NCI-H748 (cell line): ENCODE measurements at regions not wholly inside any gene's neighbourhood (a gene's known extent, or its start where the extent isn't known, plus 50 kb on each side); places are given as distances from the start of the nearest gene placed in this dataset.

Experiments used
- DNase-seq: peaks from one replicate; lab custom pipeline; 2025; ENCODE audit not compliant: unreplicated experiment; lab: John Stamatoyannopoulos, UW

DNA sequence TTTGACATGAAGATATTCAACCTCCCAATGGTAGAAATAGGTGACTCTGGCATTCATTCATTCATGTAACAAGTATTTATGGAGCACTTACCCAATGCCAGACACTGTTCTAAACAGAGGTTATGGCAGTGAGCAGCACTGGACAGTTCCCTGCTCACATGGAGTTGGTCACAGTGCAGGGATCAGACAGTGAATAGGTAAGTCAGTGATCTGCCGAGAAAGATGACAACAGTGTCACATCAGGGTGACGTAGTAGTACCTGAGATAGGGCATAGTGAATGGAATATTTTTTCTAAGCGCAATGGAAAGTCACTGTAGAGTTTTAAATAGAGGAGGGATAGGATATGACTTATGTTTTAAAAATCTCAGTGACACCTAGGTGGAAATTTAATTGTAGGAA lies 791.4 kb upstream of the RBFOX1 start:
- no peak for DNase-seq

DNA sequence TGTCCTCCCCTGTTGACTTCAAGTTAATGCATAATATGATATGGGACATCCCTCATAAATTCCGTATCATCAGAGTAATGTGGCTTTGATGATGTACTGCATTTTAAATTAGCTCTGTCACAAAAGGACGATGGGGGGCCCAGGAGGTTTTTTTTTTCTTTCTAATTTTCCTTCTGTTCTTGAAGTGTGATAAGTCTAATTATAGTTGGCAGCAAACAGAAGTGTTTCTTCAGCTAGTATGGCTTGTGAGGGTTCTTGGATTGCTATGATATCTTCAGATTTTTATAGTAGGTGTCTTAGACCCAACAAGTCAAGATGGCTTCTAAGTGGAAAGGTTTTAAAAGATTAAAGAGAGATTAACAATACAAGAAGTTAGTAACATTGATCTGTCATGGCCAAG lies 796.2 kb upstream of the RBFOX1 start:
- DNase-seq, result no peak

DNA sequence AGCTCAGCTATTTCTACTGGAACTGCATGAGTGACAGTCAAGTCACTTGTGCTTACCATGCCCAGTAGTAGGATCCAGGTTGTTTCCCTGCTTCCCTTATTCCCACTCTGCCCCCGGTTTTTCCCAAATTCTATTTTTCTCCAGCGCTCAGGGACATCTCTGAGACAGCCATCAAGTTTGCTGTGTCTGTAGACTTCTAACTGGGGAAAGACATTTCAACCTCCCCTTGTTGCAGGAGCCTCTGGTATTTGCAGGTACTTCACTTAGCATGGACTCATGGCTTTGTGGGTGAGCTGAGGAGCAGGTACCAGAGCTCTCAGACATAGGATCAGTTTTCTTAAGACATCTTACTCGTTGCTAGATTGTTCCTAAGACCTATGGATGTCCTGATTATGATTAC lies 801.6 kb upstream of the RBFOX1 start:
- no peak for DNase-seq

DNA sequence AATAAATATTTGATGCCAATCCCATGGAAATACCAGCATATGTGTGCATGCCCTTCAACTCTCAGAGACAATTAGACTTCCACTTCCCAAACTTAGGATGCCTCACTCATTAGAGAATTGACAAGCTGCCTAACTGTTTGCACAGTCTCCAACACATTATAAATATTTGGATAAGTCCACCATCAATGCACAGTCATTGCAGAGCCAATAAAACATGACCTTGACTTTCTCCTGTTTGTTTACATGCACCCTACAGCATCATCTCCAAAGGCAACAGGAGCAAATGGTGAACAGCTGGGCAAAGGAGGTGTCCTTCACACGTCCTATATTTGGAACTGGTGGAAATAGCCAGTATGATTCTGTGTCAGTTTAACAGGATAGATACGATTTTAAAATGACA lies 804.4 kb upstream of the RBFOX1 start:
- peak; percentile 93 for DNase-seq

DNA sequence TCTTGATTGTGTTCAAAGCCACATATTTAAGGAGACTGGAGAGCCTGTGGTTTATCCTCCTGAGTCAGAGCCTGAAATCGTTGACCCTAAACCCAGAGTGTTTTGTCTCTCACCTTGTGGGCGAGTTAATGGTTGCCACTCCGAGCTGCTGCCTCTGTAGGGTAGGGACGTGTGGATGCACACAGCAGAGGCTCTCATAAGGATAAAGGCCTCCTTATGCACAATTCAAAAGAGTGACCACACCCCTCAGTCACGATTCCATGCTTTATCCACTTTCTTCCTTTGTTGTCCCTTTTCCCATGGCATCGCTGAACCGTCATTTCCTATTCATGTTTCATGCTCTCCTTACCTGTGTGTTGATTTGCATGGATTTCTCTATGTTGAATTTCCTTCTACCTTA lies 805.0 kb upstream of the RBFOX1 start:
- peak; percentile 90 for DNase-seq

DNA sequence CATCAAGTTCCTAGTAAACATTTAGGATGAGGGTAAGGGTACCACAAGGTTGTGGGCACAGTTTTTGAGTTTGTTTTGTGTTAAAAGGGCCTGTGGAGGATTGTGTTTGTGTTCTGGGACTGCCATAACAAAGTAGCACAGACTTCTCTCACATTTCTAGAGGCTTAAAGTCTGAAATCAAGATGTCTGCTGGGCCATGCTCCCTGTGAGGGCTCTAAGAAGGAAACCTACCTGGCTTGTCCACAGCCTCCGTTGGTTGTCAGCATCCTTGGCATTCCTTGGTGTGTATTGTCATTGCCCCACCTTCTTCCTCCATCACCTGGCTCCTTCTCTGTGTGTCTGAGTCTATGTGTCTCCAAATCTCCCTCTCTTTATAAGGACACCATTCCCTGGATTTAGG lies 808.1 kb upstream of the RBFOX1 start:
- no peak for DNase-seq

DNA sequence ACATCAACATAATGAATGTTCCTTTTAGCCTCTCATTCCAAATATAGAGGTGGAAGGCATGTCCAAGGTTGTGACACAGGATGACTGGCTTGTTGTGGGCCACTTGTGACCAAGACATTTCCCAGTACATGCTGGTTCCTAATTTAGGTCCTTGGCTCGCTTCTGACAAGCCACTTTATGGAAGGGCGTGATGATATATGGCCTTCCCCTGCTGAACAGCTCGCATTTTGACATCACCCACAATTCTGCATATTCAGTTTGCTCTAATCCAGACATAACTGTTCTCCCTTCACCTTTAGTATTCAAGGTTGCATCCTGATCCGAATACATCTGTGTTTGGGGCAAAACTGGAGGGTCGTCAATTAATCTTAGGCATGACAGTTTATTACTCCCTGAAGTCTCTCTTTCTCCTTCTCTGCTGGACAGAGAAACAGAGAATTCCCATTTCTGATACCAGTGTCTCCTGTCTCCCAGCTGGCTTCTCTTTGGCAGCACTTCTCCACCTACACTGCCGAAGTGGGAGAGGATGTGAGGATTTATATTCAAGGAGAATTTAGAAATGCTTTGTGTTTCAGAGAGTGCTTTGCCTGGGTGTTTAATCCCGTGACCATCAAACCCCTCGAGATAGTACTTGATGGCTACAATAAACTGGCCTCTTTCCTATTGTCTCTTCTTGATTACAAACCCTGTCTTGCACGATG lies 815.5 kb upstream of the RBFOX1 start:
- DNase-seq, result no peak

DNA sequence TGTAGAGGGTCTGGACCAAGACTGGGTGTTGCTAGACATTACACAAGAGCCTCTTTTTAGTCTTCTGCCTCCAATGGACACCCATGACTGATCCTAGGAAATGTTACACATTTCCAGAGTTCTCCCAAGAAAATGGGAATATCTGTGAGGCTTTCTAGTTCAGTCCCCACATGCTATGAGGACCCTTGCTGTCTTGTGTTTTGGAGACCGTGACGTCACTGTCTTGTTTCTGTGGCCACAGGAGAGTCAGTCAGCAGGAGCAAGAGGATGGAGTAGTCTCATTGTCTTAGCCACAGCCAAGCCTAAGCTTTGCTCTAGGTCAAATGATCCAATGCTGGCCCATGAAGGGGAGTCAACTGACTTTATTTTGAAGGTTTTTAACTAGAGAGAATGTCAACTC lies 820.1 kb upstream of the RBFOX1 start:
- no peak for DNase-seq

DNA sequence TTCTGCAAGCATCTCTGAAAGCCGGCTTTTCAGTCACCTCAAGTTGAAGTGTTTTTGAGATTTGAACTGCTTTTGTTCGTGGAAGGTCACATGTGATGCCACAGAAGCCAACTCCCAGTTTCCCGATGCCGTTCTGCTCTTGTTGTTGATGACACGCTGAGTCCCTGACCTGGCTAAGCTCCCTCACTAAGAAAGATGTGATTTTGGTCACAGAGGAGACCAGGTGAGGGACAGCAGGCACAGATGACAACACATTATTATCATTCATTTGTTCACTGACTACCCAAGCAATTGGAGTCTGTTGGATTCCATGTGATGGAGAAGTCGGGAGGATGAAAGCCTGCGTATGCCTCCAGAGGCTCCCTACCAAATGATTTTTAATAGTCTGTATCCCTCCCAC lies 822.4 kb upstream of the RBFOX1 start:
- DNase-seq, result peak; percentile 30

DNA sequence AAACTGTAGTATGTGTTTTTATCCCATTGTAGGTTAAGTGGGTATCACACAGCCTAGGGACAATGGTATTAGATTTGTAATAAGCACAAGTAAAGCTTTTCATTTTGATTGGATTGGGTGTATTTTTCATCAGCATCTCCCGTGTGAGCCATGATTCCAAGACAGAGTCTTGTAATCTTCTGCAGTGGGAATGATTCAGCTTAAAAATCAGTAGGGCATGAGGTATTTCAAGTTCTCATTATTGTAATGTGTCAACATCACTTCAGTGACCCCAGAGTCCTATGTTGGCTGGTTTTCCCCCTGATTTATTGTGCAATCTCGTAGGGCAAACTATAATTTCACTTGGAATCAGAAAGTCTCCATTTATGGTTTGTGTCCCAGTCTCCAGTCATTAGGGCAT lies 833.2 kb upstream of the RBFOX1 start:
- no peak for DNase-seq

DNA sequence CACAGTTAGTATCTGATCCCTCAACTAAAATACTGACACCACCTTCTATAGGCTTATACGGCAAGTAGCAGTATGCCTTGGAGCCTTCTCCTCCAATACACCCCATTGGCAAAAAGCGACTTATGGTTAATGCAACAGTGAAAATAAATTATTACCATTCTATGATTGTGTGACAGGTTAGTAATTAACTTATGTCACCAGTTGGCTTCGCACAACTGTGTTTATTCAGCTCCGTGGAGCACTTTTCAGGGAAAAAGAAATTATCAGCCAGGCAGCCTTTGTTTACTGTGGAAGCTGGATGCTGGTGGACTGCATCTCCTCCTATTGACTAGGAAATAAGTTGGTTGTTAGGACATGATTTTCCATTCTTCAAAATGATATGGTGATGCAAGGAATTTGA lies 833.8 kb upstream of the RBFOX1 start:
- DNase-seq, result peak; percentile 74

DNA sequence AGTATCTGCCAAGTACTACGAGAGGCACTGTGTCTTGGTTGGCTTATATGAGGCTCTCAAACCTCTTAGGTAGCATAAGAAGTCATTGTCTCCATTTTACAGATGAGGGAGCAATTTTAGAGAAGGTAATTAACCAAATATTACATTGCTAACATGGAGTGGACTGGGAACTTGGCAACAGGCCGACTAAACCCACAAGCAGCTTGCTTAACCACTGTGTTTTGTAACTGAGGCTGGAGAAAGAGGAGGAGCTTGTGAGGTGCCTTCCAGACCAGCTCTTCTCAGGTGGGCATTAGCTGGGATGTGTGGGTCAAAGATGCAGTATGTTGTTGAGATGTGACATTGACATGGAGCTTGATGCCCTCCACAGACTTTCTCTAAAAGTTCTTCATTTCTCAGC lies 835.6 kb upstream of the RBFOX1 start:
- peak; percentile 31 for DNase-seq

DNA sequence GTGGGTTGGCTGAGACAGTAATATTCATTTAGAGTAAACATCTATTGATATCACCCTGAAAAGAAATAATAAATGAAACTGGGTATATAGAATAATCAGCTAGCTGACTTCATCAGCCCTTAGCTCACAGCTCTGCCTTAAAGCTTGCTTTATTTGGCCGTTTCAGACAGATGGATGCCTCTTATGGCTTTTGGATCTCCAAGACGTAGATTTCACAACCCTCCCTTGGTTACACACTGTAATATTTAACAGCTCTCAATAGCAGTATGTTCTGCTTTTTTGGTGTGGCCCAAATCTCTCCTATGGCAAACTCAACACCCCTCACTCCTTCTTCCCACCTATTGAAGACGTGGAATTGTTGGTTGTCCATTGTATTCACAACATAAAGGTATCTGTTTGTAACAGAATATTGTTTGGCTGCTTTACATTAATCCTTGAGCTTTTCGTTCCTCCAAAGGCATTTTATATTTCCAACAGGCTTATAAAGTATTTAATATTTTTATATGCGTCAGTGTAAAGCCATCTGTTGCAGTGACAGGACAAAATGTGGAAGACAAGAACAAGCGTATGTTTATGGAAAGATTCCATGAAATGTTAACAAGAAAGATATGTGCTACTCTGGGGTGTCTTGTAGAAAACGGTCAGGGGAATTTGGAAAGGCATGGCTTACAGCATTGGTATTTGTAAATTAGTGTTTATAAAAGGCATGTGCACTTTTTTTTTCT lies 837.0 kb upstream of the RBFOX1 start:
- DNase-seq, result no peak

DNA sequence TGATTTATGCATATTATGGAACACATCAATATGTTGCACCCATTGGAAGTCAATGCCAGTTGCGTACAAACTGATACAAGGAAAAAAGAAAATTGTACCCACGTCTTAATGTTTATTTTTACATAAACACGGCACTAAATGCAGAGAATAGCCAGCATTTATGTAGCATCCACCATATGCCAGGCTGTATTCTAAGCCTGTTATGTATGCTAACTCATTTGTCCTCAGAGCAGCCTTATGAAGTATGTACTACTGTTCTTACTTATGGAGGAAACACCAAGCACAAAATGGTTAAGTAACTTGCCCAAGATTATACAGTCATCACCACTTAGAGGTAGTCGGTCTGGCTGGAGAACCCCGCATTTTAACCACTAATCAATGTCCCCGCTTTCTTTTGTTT lies 837.9 kb upstream of the RBFOX1 start:
- DNase-seq, result no peak

DNA sequence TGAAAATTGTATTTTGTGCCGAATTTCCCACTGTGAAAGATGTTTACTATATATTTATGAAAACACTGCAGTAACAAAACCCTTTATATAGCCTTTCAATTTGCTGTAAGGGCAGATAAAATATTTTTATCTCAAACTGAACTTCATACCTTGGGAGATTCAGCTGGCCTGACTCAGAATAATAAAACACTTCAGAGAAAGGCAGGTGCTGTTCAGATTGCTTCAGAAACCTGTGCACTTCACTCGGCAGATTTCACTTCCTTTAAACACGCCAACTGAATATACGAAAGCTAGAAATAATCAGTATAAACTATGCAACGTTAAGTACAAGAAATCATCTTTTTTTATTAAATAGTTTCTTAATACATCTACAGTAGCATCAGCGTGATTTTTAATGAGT lies 839.1 kb upstream of the RBFOX1 start:
- peak; percentile 14 for DNase-seq

DNA sequence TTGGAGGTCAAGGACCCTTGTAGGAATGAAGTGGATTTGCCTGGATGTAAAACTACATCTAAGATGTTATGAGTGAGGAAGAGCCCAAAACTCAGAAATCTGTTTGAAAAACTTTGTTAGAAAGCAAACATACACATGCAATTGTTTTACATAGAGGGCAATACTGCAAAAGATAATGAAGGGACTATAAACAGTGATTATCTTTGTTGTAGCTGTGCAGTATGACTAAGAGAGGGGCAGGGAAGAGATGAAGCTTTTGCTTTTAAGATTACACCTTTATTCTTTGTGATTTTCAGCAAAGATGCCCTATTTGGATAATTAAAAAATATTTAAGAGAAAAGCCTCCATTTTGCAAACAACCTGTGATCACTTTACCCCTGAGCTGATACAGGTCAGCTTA lies 839.9 kb upstream of the RBFOX1 start:
- DNase-seq, result no peak

DNA sequence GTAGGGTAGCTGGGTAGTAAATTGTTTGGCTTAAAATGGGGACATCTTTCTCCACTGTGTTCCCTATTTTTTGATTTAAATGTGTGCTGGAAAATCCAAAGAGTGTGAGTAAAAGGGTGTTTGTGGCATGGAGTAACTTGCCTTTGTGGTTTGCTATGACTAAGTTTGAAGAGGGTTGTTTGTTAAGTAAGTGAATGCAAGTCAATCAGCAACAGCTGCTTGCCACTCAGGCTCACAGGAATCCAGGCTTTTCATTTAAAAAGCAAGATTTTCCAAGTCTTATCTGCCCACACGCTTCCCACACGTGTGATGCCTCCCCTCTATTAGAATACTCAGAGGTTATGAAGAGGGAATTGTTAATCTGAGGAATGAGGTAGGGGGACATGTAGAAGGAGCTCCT lies 847.7 kb upstream of the RBFOX1 start:
- peak; percentile 20 for DNase-seq

DNA sequence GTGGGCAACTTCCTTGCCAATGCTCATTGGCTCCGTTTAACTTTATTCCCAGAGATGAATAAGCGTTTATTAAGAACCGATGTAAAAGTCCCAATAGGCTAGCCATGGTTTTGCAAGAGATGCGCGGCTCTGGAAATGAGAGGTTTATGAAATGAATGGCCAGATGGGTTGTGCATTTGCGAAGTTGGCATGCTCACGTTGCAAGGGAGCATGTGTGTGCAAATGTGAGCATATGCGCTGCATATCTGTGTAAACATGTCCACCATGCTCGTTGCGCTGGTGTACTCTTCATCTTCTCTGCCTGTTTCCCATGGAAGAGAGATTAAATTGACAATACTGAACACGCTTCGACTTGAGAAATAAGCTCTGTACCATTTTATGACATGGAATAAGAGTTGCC lies 848.6 kb upstream of the RBFOX1 start:
- peak; percentile 49 for DNase-seq

DNA sequence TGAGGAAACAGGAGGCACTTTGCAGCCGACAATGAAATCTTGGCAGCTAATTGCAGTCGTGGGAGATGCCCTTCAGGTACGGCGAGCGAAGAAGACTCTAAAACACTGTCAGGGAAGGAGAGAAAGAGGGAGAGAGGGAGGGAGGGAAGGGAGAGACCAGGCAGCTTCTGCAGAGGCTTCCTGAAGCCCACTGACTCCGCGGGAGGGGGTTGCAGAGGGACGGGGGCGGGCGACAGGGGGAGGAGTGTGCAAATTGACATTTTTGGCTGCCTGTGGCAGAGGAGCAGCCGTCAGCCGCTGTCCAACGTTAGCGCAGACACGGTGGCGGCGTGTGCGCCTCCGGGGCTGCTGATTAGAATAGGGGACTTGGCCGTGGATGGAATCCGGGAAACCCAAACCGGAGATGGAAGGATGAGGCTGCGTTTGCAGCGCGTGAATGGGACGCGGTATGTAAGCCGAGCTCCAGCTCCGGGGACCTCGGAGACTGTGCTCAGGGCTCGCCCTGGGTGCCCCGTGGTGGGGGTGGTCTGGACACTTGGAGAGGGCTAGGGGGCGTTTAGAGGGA lies 849.1 kb upstream of the RBFOX1 start:
- DNase-seq, result peak; percentile 84

DNA sequence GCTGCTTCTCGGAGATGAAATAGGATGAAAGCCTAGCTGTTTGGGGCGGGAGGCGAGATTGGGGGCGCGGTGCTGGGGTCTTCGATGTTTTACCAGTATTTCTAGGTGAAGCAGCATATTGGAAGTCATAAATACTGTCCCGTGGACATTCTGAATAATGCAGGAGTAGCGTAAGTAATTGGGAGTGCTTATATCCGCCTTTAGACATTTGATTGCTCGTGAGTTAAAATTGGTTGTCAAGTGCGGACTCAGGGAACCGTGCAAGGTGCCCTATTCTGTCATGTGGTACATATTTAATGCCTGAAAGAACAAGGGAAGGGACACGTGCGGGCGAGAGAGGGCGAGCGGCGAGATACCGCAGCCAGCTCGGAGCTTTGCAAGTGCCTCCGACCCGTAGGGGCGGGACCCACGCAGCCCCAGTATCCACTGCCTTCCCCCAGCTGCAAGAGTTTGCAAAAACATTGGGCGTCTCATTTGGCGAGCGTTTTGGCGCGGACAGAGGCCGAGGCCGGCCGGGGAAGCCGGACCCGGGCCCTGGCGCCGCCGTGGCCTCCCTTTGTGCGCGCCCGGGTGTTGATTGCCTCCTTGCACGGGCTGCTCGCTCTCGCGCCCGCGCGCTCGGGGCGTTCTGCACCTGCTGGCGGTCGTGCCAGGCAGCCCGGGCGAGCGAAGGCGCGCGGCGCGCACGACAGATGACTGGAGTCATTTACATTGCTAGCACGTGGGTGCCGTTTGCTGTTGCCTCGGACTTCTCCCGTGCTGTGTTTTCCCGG lies 849.8 kb upstream of the RBFOX1 start:
- DNase-seq, result peak; percentile 69

DNA sequence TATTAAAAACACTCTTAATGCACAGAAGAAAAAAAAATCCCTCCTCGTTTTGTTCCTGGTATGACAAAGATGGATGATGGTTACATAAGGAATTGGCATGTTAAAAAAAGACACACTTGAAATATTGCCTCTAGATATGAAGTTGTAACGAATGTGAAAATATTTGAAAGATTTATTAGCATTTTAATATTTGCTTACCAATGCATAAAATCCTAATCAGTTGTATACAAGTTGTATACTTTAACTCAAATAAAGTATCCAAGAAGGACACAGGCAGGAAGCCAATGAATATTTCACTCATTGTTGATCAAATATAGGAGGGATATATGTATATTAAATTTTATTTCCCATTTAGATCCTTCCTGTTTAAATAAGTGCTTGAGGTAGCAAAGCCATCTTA lies 850.8 kb upstream of the RBFOX1 start:
- no peak for DNase-seq

DNA sequence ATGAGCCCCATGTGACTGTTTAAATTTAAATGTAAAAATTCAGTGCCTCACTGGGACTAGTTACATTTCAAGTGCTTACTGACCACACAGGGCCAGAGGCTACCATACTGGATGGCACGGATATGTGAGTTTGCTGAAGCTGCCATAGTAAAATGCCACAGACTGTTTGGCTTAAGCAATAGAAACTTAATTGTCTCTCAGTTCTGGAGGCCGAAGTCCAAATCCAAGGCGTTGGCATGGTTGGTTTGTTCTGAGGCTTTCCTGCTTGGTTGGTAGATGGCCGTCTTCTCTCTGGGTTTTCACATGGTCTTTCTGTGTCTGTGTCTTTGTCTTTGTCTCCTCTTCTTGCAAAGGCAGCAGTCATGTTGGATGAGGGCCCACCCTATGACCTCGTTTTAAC lies 878.9 kb upstream of the RBFOX1 start:
- DNase-seq, result no peak
